Type B pancreatic cell (in vitro differentiated cells): ENCODE measurements at regions not wholly inside any gene's neighbourhood (a gene's known extent, or its start where the extent isn't known, plus 50 kb on each side); places are given as distances from the start of the nearest gene placed in this dataset.
"Not testable (repeated sequence)": the region's sequence is repeated elsewhere in the genome, so short reads cannot be mapped to it uniquely, and the experiment has no call there.

Experiments used
- DNase-seq: peaks from one replicate; pipeline ENCODE4 v3.0.0; 2021; ENCODE audit warnings: mixed read lengths; ENCODE audit not compliant: unreplicated experiment; ENCODE audit errors: extremely low spot score
- H3K27ac Mint-ChIP-seq: 2 replicates; pipeline ENCODE4 v1.8.0; 2021; ENCODE audit warnings: mild to moderate bottlenecking, mixed read lengths
- H3K27me3 Mint-ChIP-seq: 2 replicates; pipeline ENCODE4 v1.8.0; 2021; ENCODE audit warnings: mixed read lengths
- H3K36me3 Mint-ChIP-seq: 2 replicates; pipeline ENCODE4 v1.8.0; 2021; ENCODE audit warnings: mixed read lengths
- H3K4me1 Mint-ChIP-seq: one replicate; pipeline ENCODE4 v1.8.0; 2021; ENCODE audit warnings: mixed read lengths; ENCODE audit not compliant: unreplicated experiment
- H3K4me3 Mint-ChIP-seq: 2 replicates; pipeline ENCODE4 v1.8.0; 2021; ENCODE audit warnings: mild to moderate bottlenecking, mixed read lengths
- H3K9me3 Mint-ChIP-seq: 2 replicates; pipeline ENCODE4 v1.8.0; 2021; ENCODE audit warnings: mixed read lengths
- TF ChIP-seq, protein P1 (sequence below): fragments of 200-600 bp; sonication (generic); conservative IDR thresholded peaks from 2 replicates; pipeline ENCODE4 v1.5.0; 2021; ENCODE audit warnings: antibody characterized with exemption, mild to moderate bottlenecking

DNA sequence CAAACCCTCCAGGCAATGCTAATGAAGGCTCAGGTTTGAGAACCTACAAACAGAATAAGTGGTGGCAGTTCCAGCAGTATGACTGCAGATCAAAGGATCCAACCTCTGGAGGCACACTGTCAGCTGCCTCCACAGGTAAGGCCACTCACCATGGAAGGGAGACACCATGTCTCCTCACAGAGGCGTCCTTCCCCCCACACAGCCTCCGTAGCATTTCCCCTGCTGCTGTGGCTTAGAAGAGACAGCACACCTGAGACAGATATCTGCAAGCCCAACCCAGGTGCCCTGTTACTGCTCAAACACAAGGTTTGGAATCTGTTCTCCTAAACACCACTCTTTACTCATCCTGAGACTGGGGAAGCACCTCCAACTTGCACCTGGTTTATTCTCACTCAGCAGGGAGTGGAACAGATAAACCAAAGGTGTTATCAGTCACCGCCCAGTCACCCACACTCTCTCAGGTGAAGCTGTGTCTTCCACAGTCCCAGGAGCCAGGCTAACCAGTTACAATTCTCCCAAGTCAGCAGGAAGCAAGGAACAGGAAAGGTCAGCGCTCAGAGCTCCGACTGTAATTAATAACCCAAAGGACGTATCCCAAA lies 311.2 kb downstream of the FOXO1 start:
- H3K4me3 Mint-ChIP-seq: peak overlapping the region; percentile 15

DNA sequence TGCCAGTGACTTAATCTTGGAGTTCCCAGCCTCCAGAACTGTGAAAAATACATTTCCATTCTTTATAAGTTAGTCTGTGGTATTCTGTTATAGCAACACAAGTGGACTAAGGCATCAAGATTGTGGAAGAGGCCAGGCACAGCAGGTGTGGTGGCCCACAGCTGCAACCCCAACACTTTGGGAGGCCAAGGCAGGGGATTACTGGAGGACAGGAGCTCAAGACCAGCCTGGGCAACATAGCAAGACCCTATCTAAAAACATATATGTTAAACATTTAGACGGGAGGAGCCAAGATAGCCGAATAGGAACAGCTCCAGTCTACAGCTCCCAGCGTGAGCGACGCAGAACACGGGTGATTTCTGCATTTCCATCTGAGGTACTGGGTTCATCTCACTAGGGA lies 310.4 kb downstream of the FOXO1 start:
- no peaks in the 10 kb centered on the region for H3K9me3 Mint-ChIP-seq
- no peaks in the 10 kb centered on the region for H3K27me3 Mint-ChIP-seq
- peaks cover 35% of the 10 kb centered on the region for H3K4me1 Mint-ChIP-seq
- no peaks in the 10 kb centered on the region for H3K36me3 Mint-ChIP-seq
- H3K4me3 Mint-ChIP-seq: no peak overlapping the region
- TF ChIP-seq, protein P1, sequence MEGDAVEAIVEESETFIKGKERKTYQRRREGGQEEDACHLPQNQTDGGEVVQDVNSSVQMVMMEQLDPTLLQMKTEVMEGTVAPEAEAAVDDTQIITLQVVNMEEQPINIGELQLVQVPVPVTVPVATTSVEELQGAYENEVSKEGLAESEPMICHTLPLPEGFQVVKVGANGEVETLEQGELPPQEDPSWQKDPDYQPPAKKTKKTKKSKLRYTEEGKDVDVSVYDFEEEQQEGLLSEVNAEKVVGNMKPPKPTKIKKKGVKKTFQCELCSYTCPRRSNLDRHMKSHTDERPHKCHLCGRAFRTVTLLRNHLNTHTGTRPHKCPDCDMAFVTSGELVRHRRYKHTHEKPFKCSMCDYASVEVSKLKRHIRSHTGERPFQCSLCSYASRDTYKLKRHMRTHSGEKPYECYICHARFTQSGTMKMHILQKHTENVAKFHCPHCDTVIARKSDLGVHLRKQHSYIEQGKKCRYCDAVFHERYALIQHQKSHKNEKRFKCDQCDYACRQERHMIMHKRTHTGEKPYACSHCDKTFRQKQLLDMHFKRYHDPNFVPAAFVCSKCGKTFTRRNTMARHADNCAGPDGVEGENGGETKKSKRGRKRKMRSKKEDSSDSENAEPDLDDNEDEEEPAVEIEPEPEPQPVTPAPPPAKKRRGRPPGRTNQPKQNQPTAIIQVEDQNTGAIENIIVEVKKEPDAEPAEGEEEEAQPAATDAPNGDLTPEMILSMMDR: no peak
- DNase-seq: no peak
- H3K27ac Mint-ChIP-seq: no peak overlapping the region

More for the DNA sequence above, 311.2 kb downstream of the FOXO1 start:
- no peak for DNase-seq
- Mint-ChIP-seq H3K27ac (peak overlapping the region; percentile 30), H3K9me3 (no peaks in the 10 kb centered on the region), H3K4me1 (peaks cover 41% of the 10 kb centered on the region), H3K36me3 (no peaks in the 10 kb centered on the region), H3K27me3 (no peaks in the 10 kb centered on the region)
- TF ChIP-seq, protein P1: no peak

DNA sequence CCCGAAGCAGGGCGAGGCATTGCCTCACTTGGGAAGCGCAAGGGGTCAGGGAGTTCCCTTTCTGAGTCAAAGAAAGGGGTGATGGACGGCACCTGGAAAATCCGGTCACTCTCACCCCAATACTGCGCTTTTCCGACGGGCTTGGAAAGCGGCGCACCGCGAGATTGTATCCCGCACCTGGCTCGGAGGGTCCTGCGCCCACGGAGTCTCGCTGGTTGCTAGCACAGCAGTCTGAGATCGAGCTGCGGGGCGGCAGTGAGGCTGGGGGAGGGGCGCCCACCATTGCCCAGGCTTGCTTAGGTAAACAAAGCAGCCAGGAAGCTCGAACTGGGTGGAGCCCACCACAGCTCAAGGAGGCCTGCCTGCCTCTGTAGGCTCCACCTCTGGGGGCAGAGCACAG lies 310.0 kb downstream of the FOXO1 start:
- H3K4me1 Mint-ChIP-seq: peaks cover 32% of the 10 kb centered on the region
- not testable (repeated sequence) for DNase-seq, H3K27me3 Mint-ChIP-seq, H3K4me3 Mint-ChIP-seq, H3K9me3 Mint-ChIP-seq, H3K36me3 Mint-ChIP-seq, H3K27ac Mint-ChIP-seq

DNA sequence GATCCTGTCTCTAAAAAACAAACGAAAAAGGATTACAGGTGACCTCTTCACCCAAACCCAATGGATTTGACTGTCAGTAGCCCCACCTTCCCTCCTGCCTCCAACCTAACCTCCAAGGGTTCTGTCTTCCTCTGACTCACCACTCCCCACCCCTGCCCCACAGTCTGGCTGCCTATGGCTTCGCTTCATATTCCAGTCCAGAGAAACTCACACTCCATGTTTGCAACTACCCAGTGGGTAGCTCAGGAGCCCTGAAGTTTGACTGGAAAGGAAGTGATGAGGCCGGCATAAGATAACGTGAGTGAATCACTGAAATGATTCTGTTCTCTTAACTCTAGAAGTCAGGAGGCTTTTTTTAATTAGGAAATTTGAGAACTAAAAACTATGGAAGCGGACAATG lies 303.9 kb downstream of the FOXO1 start:
- DNase-seq: no peak
- Mint-ChIP-seq H3K9me3 (no peaks in the 10 kb centered on the region), H3K36me3 (no peaks in the 10 kb centered on the region), H3K27ac (no peak overlapping the region), H3K4me3 (no peak overlapping the region), H3K27me3 (no peaks in the 10 kb centered on the region), H3K4me1 (no peaks in the 10 kb centered on the region)
- TF ChIP-seq, protein P1: no peak

DNA sequence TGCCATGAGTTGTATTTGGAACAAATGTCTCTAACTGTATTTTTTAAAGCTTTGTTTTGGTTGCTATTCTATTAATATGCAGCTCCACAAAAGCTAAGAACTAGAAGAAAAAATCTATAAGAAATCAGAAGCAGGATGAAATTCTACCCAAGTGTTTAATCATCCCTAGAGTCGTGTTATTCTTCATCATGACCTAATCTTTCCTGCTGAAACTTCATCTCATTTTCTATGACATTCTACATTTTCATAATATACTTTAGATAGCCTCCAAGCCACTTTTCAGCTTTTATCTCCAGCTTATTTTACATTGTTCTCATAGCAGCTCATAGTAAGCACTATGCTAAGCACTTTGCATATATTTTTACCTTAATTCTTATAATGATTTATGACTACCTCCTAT lies 302.8 kb downstream of the FOXO1 start:
- TF ChIP-seq, protein P1: no peak
- Mint-ChIP-seq H3K27ac (no peak overlapping the region), H3K4me1 (no peaks in the 10 kb centered on the region), H3K36me3 (no peaks in the 10 kb centered on the region), H3K4me3 (no peak overlapping the region), H3K27me3 (no peaks in the 10 kb centered on the region), H3K9me3 (no peaks in the 10 kb centered on the region)
- DNase-seq: no peak

DNA sequence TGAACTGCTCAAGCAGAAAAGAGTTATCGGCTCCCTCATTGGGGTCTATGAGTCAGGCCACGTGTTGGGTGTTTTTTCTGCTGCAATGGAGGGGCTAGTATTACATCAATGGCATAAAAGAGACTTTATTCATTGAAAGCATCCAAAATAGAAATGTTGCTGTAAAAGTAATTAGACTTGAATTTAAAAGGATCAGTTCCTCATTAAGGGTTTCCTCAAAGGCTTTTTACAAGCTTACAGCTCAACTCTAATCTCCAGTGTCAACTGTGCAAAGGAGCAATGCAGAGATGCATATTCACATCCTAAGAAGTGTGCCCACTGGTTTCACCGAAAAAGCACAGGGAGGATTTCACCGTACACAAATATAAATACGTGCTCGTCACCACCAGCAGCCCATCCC lies 300.3 kb downstream of the FOXO1 start:
- Mint-ChIP-seq H3K36me3 (no peaks in the 10 kb centered on the region), H3K27ac (no peak overlapping the region), H3K4me3 (no peak overlapping the region), H3K27me3 (no peaks in the 10 kb centered on the region), H3K9me3 (no peaks in the 10 kb centered on the region), H3K4me1 (peaks cover 8% of the 10 kb centered on the region)
- TF ChIP-seq, protein P1: no peak
- DNase-seq: no peak
